ENCODE measurements at regions not wholly inside any gene's neighbourhood (a gene's known extent, or its start where the extent isn't known, plus 50 kb on each side); places are given as distances from the start of the nearest gene placed in this dataset.

DNA sequence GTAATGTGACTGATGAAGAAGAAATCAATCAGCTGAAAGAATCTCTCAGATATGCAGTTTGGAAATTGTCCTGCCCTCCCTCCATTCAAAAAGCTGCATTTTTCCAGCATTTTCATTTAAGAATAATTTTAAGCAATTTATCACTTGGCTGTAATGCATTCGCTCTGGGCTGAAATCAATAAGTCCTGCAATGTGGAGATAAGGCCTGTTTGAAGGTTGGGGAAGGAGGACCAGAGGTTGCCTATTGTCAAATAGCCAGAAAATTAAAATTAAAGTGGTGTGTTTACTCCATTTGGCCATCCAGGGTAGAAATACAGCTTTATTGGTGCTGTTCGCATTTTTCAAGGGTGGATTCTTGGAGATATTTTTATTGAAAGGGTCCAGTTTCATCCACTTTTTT is 187.6 kb upstream of the NFIA start:
- no peak for FAIRE-seq
- H3K4me3 ChIP-seq (ENCODE audit: low read depth, low read length), result no peak overlapping the region
- TF ChIP-seq CTCF (IDR thresholded peaks at IDR 0.05; ENCODE audit: insufficient read depth, low read length, severe bottlenecking), result no peak
- peaks cover 2% of the 10 kb centered on the region for H3K27me3 ChIP-seq (ENCODE audit: control insufficient read depth, insufficient read depth, low read length)
- no peaks in the 10 kb centered on the region for H3K36me3 ChIP-seq (ENCODE audit: control insufficient read depth, insufficient read depth, low read length)
- no peak for DNase-seq (ENCODE audit: low read depth)

DNA sequence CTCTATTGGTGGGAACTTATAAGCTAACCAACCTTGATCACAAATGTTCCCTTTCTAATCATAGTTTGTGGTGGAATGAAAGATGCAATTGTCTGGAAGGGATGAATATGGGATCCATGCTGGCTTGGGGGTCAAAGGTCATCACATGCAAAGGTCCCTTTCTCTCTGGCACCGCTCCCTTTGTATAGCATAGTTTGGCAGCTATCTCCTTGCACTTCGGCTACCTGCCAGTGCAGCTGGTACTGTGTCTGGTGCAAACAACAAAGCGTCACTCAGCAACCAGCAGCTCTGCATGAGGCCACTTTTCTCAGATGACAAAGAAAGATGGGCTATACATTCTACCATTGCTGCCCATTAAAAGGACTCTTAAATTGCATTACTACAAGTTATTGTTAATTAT is 188.2 kb upstream of the NFIA start:
- peaks cover 2% of the 10 kb centered on the region for H3K27me3 ChIP-seq (ENCODE audit: control insufficient read depth, insufficient read depth, low read length)
- TF ChIP-seq CTCF (IDR thresholded peaks at IDR 0.05; ENCODE audit: insufficient read depth, low read length, severe bottlenecking), result no peak
- no peaks in the 10 kb centered on the region for H3K36me3 ChIP-seq (ENCODE audit: control insufficient read depth, insufficient read depth, low read length)
- no peak for DNase-seq (ENCODE audit: low read depth)
- FAIRE-seq, result no peak
- H3K4me3 ChIP-seq (ENCODE audit: low read depth, low read length), result no peak overlapping the region

GRCh38 chr1:60893136-60893930 is 189.0 kb upstream of the NFIA start:
- no peak for TF ChIP-seq CTCF (IDR thresholded peaks at IDR 0.05; ENCODE audit: insufficient read depth, low read length, severe bottlenecking)
- DNase-seq (ENCODE audit: low read depth) (no peak), FAIRE-seq (no peak)
- Histone ChIP-seq H3K36me3 (ENCODE audit: control insufficient read depth, insufficient read depth, low read length) (no peaks in the 10 kb centered on the region), H3K4me3 (ENCODE audit: low read depth, low read length) (no peak overlapping the region), H3K27me3 (ENCODE audit: control insufficient read depth, insufficient read depth, low read length) (peaks cover 2% of the 10 kb centered on the region)

GRCh38 chr1:60891765-60892164 is 190.6 kb upstream of the NFIA start:
- DNase-seq (ENCODE audit: low read depth), result peak; percentile 29
- Histone ChIP-seq H3K4me3 (ENCODE audit: low read depth, low read length) (no peak overlapping the region), H3K36me3 (ENCODE audit: control insufficient read depth, insufficient read depth, low read length) (no peaks in the 10 kb centered on the region), H3K27me3 (ENCODE audit: control insufficient read depth, insufficient read depth, low read length) (peaks cover 2% of the 10 kb centered on the region)
- no peak for TF ChIP-seq CTCF (IDR thresholded peaks at IDR 0.05; ENCODE audit: insufficient read depth, low read length, severe bottlenecking)
- no peak for FAIRE-seq

DNA sequence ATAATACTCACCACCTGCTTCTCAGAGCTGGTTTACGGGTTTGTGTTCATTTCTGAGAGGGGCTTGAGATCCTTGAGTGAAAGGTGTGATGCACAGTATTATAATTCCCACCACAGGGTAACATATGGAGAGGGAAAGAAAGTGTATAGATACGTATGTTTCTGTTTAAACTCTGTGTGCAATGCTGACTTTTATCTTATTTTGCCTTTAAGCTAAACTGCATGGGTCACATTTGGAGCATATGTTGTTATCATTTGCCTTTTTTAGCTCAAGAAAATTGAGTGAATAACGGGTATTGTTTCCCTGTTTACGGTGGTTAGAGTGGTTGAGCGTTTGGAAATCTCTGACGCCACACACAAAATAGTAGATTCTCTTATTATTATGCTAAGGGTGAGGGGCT is 191.1 kb upstream of the NFIA start:
- peaks cover 2% of the 10 kb centered on the region for H3K27me3 ChIP-seq (ENCODE audit: control insufficient read depth, insufficient read depth, low read length)
- DNase-seq (ENCODE audit: low read depth) (no peak), FAIRE-seq (no peak)
- TF ChIP-seq CTCF (IDR thresholded peaks at IDR 0.05; ENCODE audit: insufficient read depth, low read length, severe bottlenecking), result no peak
- no peak overlapping the region for H3K4me3 ChIP-seq (ENCODE audit: low read depth, low read length)
- H3K36me3 ChIP-seq (ENCODE audit: control insufficient read depth, insufficient read depth, low read length), result no peaks in the 10 kb centered on the region

DNA sequence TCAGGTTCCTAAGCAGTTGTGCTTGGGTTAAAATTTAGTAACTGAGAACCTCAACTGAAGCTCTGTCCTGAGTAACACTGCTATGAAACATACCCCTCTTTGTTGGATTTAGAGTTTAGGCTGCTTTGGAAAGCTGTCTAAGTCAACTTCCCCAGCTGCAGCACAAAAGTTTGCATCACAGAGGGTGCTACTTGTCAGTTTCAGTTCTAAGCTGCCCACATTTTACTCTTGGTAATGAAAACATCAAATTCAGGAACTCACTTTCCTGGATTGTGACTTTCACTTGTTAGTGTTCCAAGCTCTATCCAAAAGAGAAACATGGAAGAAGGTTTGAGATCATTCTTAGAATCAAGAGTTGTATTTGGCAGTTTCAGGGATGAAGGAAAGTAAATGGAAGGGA is 191.7 kb upstream of the NFIA start:
- DNase-seq (ENCODE audit: low read depth), result no peak
- H3K4me3 ChIP-seq (ENCODE audit: low read depth, low read length), result no peak overlapping the region
- H3K36me3 ChIP-seq (ENCODE audit: control insufficient read depth, insufficient read depth, low read length), result no peaks in the 10 kb centered on the region
- peaks cover 2% of the 10 kb centered on the region for H3K27me3 ChIP-seq (ENCODE audit: control insufficient read depth, insufficient read depth, low read length)
- no peak for TF ChIP-seq CTCF (IDR thresholded peaks at IDR 0.05; ENCODE audit: insufficient read depth, low read length, severe bottlenecking)
- FAIRE-seq, result peak; percentile 77

Measured in bronchial epithelial cell (primary cell).